IMR-90 (cell line): ENCODE measurements at regions not wholly inside any gene's neighbourhood (a gene's known extent, or its start where the extent isn't known, plus 50 kb on each side); places are given as distances from the start of the nearest gene placed in this dataset.

Experiments
- ATAC-seq: fragments of 200-7000 bp; cut with Tn5 transposase; 2 replicates; pipeline ENCODE4 v1.9.1; 2020; ENCODE audit warnings: low read depth, mild to moderate bottlenecking, moderate library complexity
- BruUV-seq: library from RNA; stranded (reverse); fragments of 400-500 nt; replicated peaks from 2 replicates; lab custom pipeline; 2021; lab: Mats Ljungman, UMichigan
- CTCF ChIA-PET: fragments of 300-600 bp; formaldehyde crosslinking; extraction: SDS; loops from one replicate; lab custom pipeline; 2021; ENCODE audit warnings: antibody characterized with exemption; lab: Yijun Ruan, JAX
- POLR2A ChIA-PET: fragments of 300-600 bp; sonication (Branson Sonifier 250); formaldehyde crosslinking; loops from one replicate; lab custom pipeline; 2022; ENCODE audit warnings: antibody characterized with exemption; ENCODE audit not compliant: unreplicated experiment; lab: Charles Lee
- DNase-seq: peaks from one replicate; pipeline ENCODE4 v3.0.0; 2013
- H2AFZ ChIP-seq: replicated peaks from 2 replicates; pipeline ENCODE3; 2013; ENCODE audit warnings: low read length, mild to moderate bottlenecking; ENCODE audit not compliant: poor library complexity
- H2AK5ac ChIP-seq: 2 replicates; pipeline ENCODE4 v1.6.1; 2013; ENCODE audit warnings: low read depth, low read length, inconsistent platforms
- H2AK9ac ChIP-seq: replicated peaks from 2 replicates; pipeline ENCODE3; 2013; ENCODE audit warnings: mild to moderate bottlenecking, low read depth, low read length, moderate library complexity; ENCODE audit not compliant: poor library complexity
- H2BK120ac ChIP-seq: 2 replicates; pipeline ENCODE4 v1.6.1; 2013; ENCODE audit warnings: low read depth, low read length, inconsistent platforms
- H2BK15ac ChIP-seq: 3 replicates; pipeline ENCODE4 v1.6.1; 2013; ENCODE audit warnings: low read depth, low read length, inconsistent platforms
- H2BK20ac ChIP-seq: 2 replicates; pipeline ENCODE4 v1.6.1; 2013; ENCODE audit warnings: low read depth, mild to moderate bottlenecking, inconsistent platforms, low read length, moderate library complexity
- H2BK5ac ChIP-seq: 2 replicates; pipeline ENCODE4 v1.6.1; 2013; ENCODE audit warnings: mild to moderate bottlenecking, low read depth, low read length, inconsistent platforms; ENCODE audit not compliant: poor library complexity, severe bottlenecking
- H3K14ac ChIP-seq: replicated peaks from 2 replicates; pipeline ENCODE4 v1.6.1; 2013; ENCODE audit warnings: low read depth, low read length, inconsistent platforms
- H3K18ac ChIP-seq: 2 replicates; pipeline ENCODE4 v1.6.1; 2013; ENCODE audit warnings: low read depth, low read length, control low read depth
- H3K23ac ChIP-seq: 2 replicates; pipeline ENCODE4 v1.6.1; 2013; ENCODE audit warnings: low read depth, low read length, inconsistent platforms
- H3K27ac ChIP-seq: 2 replicates; pipeline ENCODE4 v1.5.1; 2013; ENCODE audit warnings: mild to moderate bottlenecking, control low read depth, low read length; ENCODE audit not compliant: insufficient read depth
- H3K27me3 ChIP-seq: 2 replicates; pipeline ENCODE4 v1.6.1; 2013; ENCODE audit warnings: low read length; ENCODE audit not compliant: control insufficient read depth, insufficient read depth
- H3K36me3 ChIP-seq: 2 replicates; pipeline ENCODE4 v1.6.1; 2013; ENCODE audit warnings: low read length, mixed read lengths; ENCODE audit not compliant: control insufficient read depth, insufficient read depth
- H3K4ac ChIP-seq: 2 replicates; pipeline ENCODE4 v1.6.1; 2013; ENCODE audit warnings: low read depth, low read length, inconsistent platforms
- H3K4me1 ChIP-seq: 2 replicates; pipeline ENCODE4 v1.6.1; 2013; ENCODE audit warnings: low read length, mixed read lengths; ENCODE audit not compliant: control insufficient read depth, insufficient read depth
- H3K4me2 ChIP-seq: 2 replicates; pipeline ENCODE4 v1.6.1; 2013; ENCODE audit warnings: low read depth, mild to moderate bottlenecking, control low read depth, low read length, moderate library complexity
- H3K4me3 ChIP-seq: 2 replicates; pipeline ENCODE4 v1.5.1; 2013; ENCODE audit warnings: low read depth, mild to moderate bottlenecking, control low read depth, low read length, moderate library complexity; ENCODE audit not compliant: insufficient read depth
- H3K56ac ChIP-seq: 2 replicates; pipeline ENCODE4 v1.6.1; 2013; ENCODE audit warnings: low read length, inconsistent platforms; ENCODE audit not compliant: insufficient read depth; ENCODE audit errors: extremely low read depth
- H3K79me1 ChIP-seq, 2 experiments: 2 replicates each; pipeline ENCODE4 v1.6.1; 2013; ENCODE audit warnings: low read length in 2 of 2, inconsistent platforms in 1 of 2, low read depth in 1 of 2
- H3K9ac ChIP-seq: 2 replicates; pipeline ENCODE4 v1.6.1; 2013; ENCODE audit warnings: low read depth, low read length, control low read depth
- H3K9me1 ChIP-seq: 2 replicates; pipeline ENCODE4 v1.6.1; 2013; ENCODE audit warnings: low read length, inconsistent platforms; ENCODE audit not compliant: insufficient read depth
- H3K9me3 ChIP-seq: 2 replicates; pipeline ENCODE4 v1.6.1; 2013; ENCODE audit warnings: low read length; ENCODE audit not compliant: control insufficient read depth, insufficient read depth
- H4K20me1 ChIP-seq: 2 replicates; pipeline ENCODE4 v1.6.1; 2013; ENCODE audit warnings: low read length, inconsistent platforms; ENCODE audit not compliant: insufficient read depth
- H4K5ac ChIP-seq: 2 replicates; pipeline ENCODE4 v1.6.1; 2013; ENCODE audit warnings: mild to moderate bottlenecking, low read depth, low read length, control low read depth
- H4K8ac ChIP-seq, 2 experiments: 2 replicates each; pipeline ENCODE4 v1.6.1; 2013; ENCODE audit warnings: low read depth in 2 of 2, low read length in 2 of 2, control low read depth in 1 of 2, inconsistent platforms in 1 of 2
- H4K91ac ChIP-seq: 2 replicates; pipeline ENCODE4 v1.6.1; 2013; ENCODE audit warnings: low read depth, low read length, inconsistent platforms; ENCODE audit not compliant: insufficient read depth
- BHLHE40 ChIP-seq: fragments of 150-350 bp; IDR thresholded peaks from 2 replicates; pipeline ENCODE4 v1.6.1; 2016; ENCODE audit warnings: mild to moderate bottlenecking, low read depth, low read length
- CEBPB ChIP-seq: IDR thresholded peaks from 2 replicates; pipeline ENCODE4 v1.6.1; 2012; ENCODE audit warnings: low read depth, low read length, improper control_type of control experiment
- CHD1 ChIP-seq: IDR thresholded peaks from 2 replicates; pipeline ENCODE4 v1.6.1; 2012; ENCODE audit warnings: low read depth, low read length, improper control_type of control experiment
- FOS ChIP-seq: fragments of 150-350 bp; IDR thresholded peaks from 2 replicates; pipeline ENCODE4 v1.6.1; 2016; ENCODE audit warnings: low read depth, low read length
- MAFK ChIP-seq: IDR thresholded peaks from 2 replicates; pipeline ENCODE4 v1.6.1; 2012; ENCODE audit warnings: low read depth, low read length, improper control_type of control experiment
- MAZ ChIP-seq: IDR thresholded peaks from 2 replicates; pipeline ENCODE4 v1.6.1; 2012; ENCODE audit warnings: low read depth, mild to moderate bottlenecking, low read length, improper control_type of control experiment, moderate library complexity, borderline replicate concordance
- MXI1 ChIP-seq: IDR thresholded peaks from 2 replicates; pipeline ENCODE4 v1.6.1; 2012; ENCODE audit warnings: low read depth, mild to moderate bottlenecking, low read length, moderate library complexity, borderline replicate concordance
- NFE2L2 ChIP-seq: fragments of 150-350 bp; IDR thresholded peaks from 2 replicates; pipeline ENCODE4 v1.6.1; 2016; ENCODE audit warnings: low read depth, mild to moderate bottlenecking, low read length
- POLR2A ChIP-seq: IDR thresholded peaks from 2 replicates; pipeline ENCODE4 v1.6.1; 2012; ENCODE audit warnings: mild to moderate bottlenecking, low read depth, low read length
- RAD21 ChIP-seq: IDR thresholded peaks from 2 replicates; pipeline ENCODE4 v1.6.1; 2012; ENCODE audit warnings: low read length, improper control_type of control experiment
- RCOR1 ChIP-seq: IDR thresholded peaks from 2 replicates; pipeline ENCODE4 v1.6.1; 2012; ENCODE audit warnings: mild to moderate bottlenecking, low read length, improper control_type of control experiment; ENCODE audit not compliant: insufficient replicate concordance
- RFX5 ChIP-seq: IDR thresholded peaks from 2 replicates; pipeline ENCODE4 v1.8.0; 2012; ENCODE audit warnings: low read depth, mild to moderate bottlenecking, low read length, moderate library complexity
- SMC3 ChIP-seq: fragments of 150-350 bp; IDR thresholded peaks from 2 replicates; pipeline ENCODE4 v1.6.1; 2016; ENCODE audit warnings: low read depth, mild to moderate bottlenecking, antibody characterized with exemption, low read length, moderate library complexity
- WGBS, 2 experiments: methylation state at CpG; one replicate each; pipeline versions ENCODE4 v1.1.5 to v1.1.7; 2013; ENCODE audit warnings: missing lambda C conversion rate in 2 of 2; ENCODE audit not compliant: insufficient read length in 1 of 2; ENCODE audit errors: extremely low coverage in 2 of 2; 5-methylcytosine and 5-hydroxymethylcytosine counted together
- dilution Hi-C: fragments of 300-500 bp; cut with HindIII; formaldehyde crosslinking; loops from one replicate; pipeline ENCODE4 v1.14.3; 2018; ENCODE audit warnings: low sequenced_read_pairs; ENCODE audit not compliant: unreplicated experiment
- in situ Hi-C: fragments of 300-500 bp; cut with MboI; formaldehyde crosslinking; loops from 3 replicates; pipeline ENCODE4 v1.14.3; 2019; ENCODE audit warnings: low sequenced_read_pairs, inconsistent platforms, mixed read lengths
- intact Hi-C: fragments of 100-400 bp; cut with micrococcal nuclease; formaldehyde crosslinking; loops from 2 replicates; pipeline ENCODE4 v1.10.0; 2022
- TF ChIP-seq, protein P1 (sequence below): fragments of 150-350 bp; IDR thresholded peaks from 2 replicates; pipeline ENCODE4 v1.6.1; 2016; ENCODE audit warnings: low read depth, mild to moderate bottlenecking, low read length, moderate library complexity, borderline replicate concordance
- TF ChIP-seq, protein P2 (sequence below): conservative IDR thresholded peaks from 2 replicates; pipeline ENCODE4 v1.5.1; 2012; ENCODE audit warnings: mild to moderate bottlenecking, low read depth, low read length, improper control_type of control experiment
- TF ChIP-seq, protein P3 (sequence below): fragments of 150-350 bp; IDR thresholded peaks from 2 replicates; pipeline ENCODE4 v1.6.1; 2017; ENCODE audit warnings: mild to moderate bottlenecking, antibody characterized with exemption, low read length, low read depth

GRCh38 chr20:52093575-52093974, 98.0 kb downstream of the ZFP64 start:
- Histone ChIP-seq H3K27ac (no peak overlapping the region), H2BK20ac (no peak overlapping the region), H2BK120ac (no peak overlapping the region), H4K5ac (no peak overlapping the region), H2AFZ (no peak overlapping the region), H3K14ac (no peak overlapping the region), H2AK9ac (no peak overlapping the region), H3K4me2 (no peak overlapping the region), H3K9me3 (no peaks in the 10 kb centered on the region), H2AK5ac (no peak overlapping the region), H3K79me1 (no peaks in the 10 kb centered on the region), H2BK5ac (no peak overlapping the region), H3K4me1 (no peaks in the 10 kb centered on the region), H3K36me3 (peaks cover 13% of the 10 kb centered on the region; the same call in 1 of the 2 replicates), H3K23ac (no peak overlapping the region), H4K91ac (no peak overlapping the region), H3K9ac (no peak overlapping the region), H3K56ac (no peak overlapping the region), H4K8ac (no peak overlapping the region), H3K4me3 (no peak overlapping the region), H2BK15ac (no peak overlapping the region), H3K18ac (no peak overlapping the region), H3K9me1 (no peaks in the 10 kb centered on the region), H4K20me1 (no peaks in the 10 kb centered on the region), H3K27me3 (no peaks in the 10 kb centered on the region), H3K4ac (no peak overlapping the region)
- dilution Hi-C loops (no loop called here), in situ Hi-C loops (loop anchor here (25.0 kb wide), 1 partner anchor 1106 kb away; no protein-coding TSS in a partner anchor), intact Hi-C loops (no loop called here)
- no peak for DNase-seq
- no peak for ATAC-seq
- ChIA-PET CTCF (no interaction called here), POLR2A (interaction anchor here (0.6 kb wide), 1 partner anchor 9 kb away, joined by 3 read pairs; no protein-coding TSS in a partner anchor)
- TF ChIP-seq, protein P1, sequence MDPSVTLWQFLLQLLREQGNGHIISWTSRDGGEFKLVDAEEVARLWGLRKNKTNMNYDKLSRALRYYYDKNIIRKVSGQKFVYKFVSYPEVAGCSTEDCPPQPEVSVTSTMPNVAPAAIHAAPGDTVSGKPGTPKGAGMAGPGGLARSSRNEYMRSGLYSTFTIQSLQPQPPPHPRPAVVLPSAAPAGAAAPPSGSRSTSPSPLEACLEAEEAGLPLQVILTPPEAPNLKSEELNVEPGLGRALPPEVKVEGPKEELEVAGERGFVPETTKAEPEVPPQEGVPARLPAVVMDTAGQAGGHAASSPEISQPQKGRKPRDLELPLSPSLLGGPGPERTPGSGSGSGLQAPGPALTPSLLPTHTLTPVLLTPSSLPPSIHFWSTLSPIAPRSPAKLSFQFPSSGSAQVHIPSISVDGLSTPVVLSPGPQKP: no peak
- no peak for TF ChIP-seq RFX5
- no peak for TF ChIP-seq MAZ
- no peak for TF ChIP-seq RAD21
- TF ChIP-seq POLR2A: no peak
- TF ChIP-seq CHD1: no peak
- TF ChIP-seq MXI1: no peak
- TF ChIP-seq, protein P2, sequence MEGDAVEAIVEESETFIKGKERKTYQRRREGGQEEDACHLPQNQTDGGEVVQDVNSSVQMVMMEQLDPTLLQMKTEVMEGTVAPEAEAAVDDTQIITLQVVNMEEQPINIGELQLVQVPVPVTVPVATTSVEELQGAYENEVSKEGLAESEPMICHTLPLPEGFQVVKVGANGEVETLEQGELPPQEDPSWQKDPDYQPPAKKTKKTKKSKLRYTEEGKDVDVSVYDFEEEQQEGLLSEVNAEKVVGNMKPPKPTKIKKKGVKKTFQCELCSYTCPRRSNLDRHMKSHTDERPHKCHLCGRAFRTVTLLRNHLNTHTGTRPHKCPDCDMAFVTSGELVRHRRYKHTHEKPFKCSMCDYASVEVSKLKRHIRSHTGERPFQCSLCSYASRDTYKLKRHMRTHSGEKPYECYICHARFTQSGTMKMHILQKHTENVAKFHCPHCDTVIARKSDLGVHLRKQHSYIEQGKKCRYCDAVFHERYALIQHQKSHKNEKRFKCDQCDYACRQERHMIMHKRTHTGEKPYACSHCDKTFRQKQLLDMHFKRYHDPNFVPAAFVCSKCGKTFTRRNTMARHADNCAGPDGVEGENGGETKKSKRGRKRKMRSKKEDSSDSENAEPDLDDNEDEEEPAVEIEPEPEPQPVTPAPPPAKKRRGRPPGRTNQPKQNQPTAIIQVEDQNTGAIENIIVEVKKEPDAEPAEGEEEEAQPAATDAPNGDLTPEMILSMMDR: no peak
- TF ChIP-seq, protein P3, sequence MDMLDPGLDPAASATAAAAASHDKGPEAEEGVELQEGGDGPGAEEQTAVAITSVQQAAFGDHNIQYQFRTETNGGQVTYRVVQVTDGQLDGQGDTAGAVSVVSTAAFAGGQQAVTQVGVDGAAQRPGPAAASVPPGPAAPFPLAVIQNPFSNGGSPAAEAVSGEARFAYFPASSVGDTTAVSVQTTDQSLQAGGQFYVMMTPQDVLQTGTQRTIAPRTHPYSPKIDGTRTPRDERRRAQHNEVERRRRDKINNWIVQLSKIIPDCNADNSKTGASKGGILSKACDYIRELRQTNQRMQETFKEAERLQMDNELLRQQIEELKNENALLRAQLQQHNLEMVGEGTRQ: no peak
- no peak for TF ChIP-seq RCOR1
- no peak for TF ChIP-seq NFE2L2
- TF ChIP-seq SMC3: no peak
- TF ChIP-seq FOS: no peak
- TF ChIP-seq MAFK: no peak
- TF ChIP-seq BHLHE40: no peak
- no peak for TF ChIP-seq CEBPB
- BruUV-seq: no TSS peak
- WGBS, 2 experiments: no CpG with 5 or more reads among the region's 4 CpGs
